Small intestine (tissue), 7 donors: ENCODE measurements at regions not wholly inside any gene's neighbourhood (a gene's known extent, or its start where the extent isn't known, plus 50 kb on each side); places are given as distances from the start of the nearest gene placed in this dataset.

Experiments used
- DNase-seq, 2 donors: peaks; one replicate each; pipeline versions ENCODE4 v3.0.0 to v3.0.0-alpha.2; 2013
- FAIRE-seq: peaks from 2 replicates; lab custom pipeline; 2012; peaks lifted over from hg19 to GRCh38; lab: Jason Lieb, UNC
- H3K27ac ChIP-seq, 3 donors: one replicate each; pipeline ENCODE4 v1.5.1; 2013; ENCODE audit warnings: low read length in 2 of 3, mild to moderate bottlenecking in 2 of 3, control low read depth in 1 of 3, inconsistent platforms in 1 of 3, low read depth in 1 of 3, moderate library complexity in 1 of 3
- H3K27me3 ChIP-seq, 3 donors: one replicate each; pipeline ENCODE4 v1.6.1; 2013; ENCODE audit warnings: low read length in 3 of 3, inconsistent platforms in 1 of 3; ENCODE audit not compliant: control insufficient read depth in 3 of 3, insufficient read depth in 3 of 3
- H3K36me3 ChIP-seq, 3 donors: one replicate each; pipeline ENCODE4 v1.6.1; 2013; ENCODE audit warnings: low read length in 3 of 3, inconsistent platforms in 1 of 3, low read depth in 1 of 3, mild to moderate bottlenecking in 1 of 3, moderate library complexity in 1 of 3; ENCODE audit not compliant: control insufficient read depth in 3 of 3, insufficient read depth in 2 of 3
- H3K4me1 ChIP-seq, 3 donors: one replicate each; pipeline ENCODE4 v1.6.1; 2013; ENCODE audit warnings: low read length in 2 of 3, inconsistent platforms in 1 of 3, low read depth in 1 of 3, mild to moderate bottlenecking in 1 of 3, moderate library complexity in 1 of 3; ENCODE audit not compliant: control insufficient read depth in 3 of 3, insufficient read depth in 2 of 3
- H3K4me3 ChIP-seq, 3 donors: one replicate each; pipeline ENCODE4 v1.5.1; 2013; ENCODE audit warnings: low read length in 3 of 3, control low read depth in 1 of 3, inconsistent platforms in 1 of 3, low read depth in 1 of 3, mild to moderate bottlenecking in 1 of 3, moderate library complexity in 1 of 3
- H3K9me3 ChIP-seq, 2 donors: one replicate each; pipeline ENCODE4 v1.6.1; 2013; ENCODE audit warnings: low read depth in 1 of 2, low read length in 1 of 2; ENCODE audit not compliant: control insufficient read depth in 2 of 2, insufficient read depth in 1 of 2
- WGBS, 3 donors: extraction: QIAGEN DNeasy Blood & Tissue Kit; methylation state at CpG; one replicate each; pipeline ENCODE4 v1.1.7; 2013; 5-methylcytosine and 5-hydroxymethylcytosine counted together
- donor health status: healthy with polysubstance abuse.
- donor health status: control.
- donor health status: control.
- donor health status: Bipolar disorder and iron deficiency.
- donor health status: healthy.

GRCh38 chr3:132973441-132973840 lies 64.8 kb upstream of the TMEM108 start:
- H3K27ac ChIP-seq = no peak overlapping the region
- 84 to 87% (median 86%) methylated on average over 5 of the region's 5 CpGs for WGBS, 3 donors
- H3K27me3 ChIP-seq = no peaks in the 10 kb centered on the region
- H3K9me3 ChIP-seq = no peaks in the 10 kb centered on the region
- H3K4me1 ChIP-seq = no peaks in the 10 kb centered on the region
- DNase-seq (no peak), FAIRE-seq (no peak)
- H3K4me3 ChIP-seq = no peak overlapping the region
- H3K36me3 ChIP-seq = no peaks in the 10 kb centered on the region

GRCh38 chr3:132972333-132972732 lies 65.9 kb upstream of the TMEM108 start:
- no peak for FAIRE-seq

GRCh38 chr3:132966374-132966773 lies 71.8 kb upstream of the TMEM108 start:
- no peaks in the 10 kb centered on the region for H3K4me1 ChIP-seq
- DNase-seq = no peak
- 51 to 66% (median 61%) methylated on average over 2 of the region's 2 CpGs for WGBS, 3 donors
- no peak overlapping the region for H3K4me3 ChIP-seq
- no peaks in the 10 kb centered on the region for H3K9me3 ChIP-seq
- no peak overlapping the region for H3K27ac ChIP-seq
- FAIRE-seq = no peak
- H3K27me3 ChIP-seq = no peaks in the 10 kb centered on the region
- no peaks in the 10 kb centered on the region for H3K36me3 ChIP-seq

More at GRCh38 chr3:132972333-132972732, 65.9 kb upstream of the TMEM108 start:
- Histone ChIP-seq H3K27ac (no peak overlapping the region), H3K9me3 (no peaks in the 10 kb centered on the region), H3K36me3 (no peaks in the 10 kb centered on the region), H3K4me3 (no peak overlapping the region), H3K4me1 (no peaks in the 10 kb centered on the region), H3K27me3 (no peaks in the 10 kb centered on the region)
- DNase-seq = no peak

GRCh38 chr3:132964266-132964665 lies 73.9 kb upstream of the TMEM108 start:
- WGBS, 3 donors = 24 to 36% (median 29%) methylated on average over 3 of the region's 3 CpGs
- no peak overlapping the region for H3K4me3 ChIP-seq
- no peak for FAIRE-seq

GRCh38 chr3:132963786-132964185 lies 74.4 kb upstream of the TMEM108 start:
- no peak for FAIRE-seq
- H3K4me1 ChIP-seq = no peaks in the 10 kb centered on the region
- no peaks in the 10 kb centered on the region for H3K36me3 ChIP-seq
- DNase-seq = no peak
- no peak overlapping the region for H3K4me3 ChIP-seq
- H3K9me3 ChIP-seq = no peaks in the 10 kb centered on the region
- H3K27me3 ChIP-seq = no peaks in the 10 kb centered on the region
- no peak overlapping the region for H3K27ac ChIP-seq
- WGBS, 3 donors = 42 to 59% (median 49%) methylated on average over 2 of the region's 2 CpGs

More at GRCh38 chr3:132964266-132964665, 73.9 kb upstream of the TMEM108 start:
- Histone ChIP-seq H3K4me1 (no peaks in the 10 kb centered on the region), H3K36me3 (no peaks in the 10 kb centered on the region), H3K9me3 (no peaks in the 10 kb centered on the region), H3K27ac (no peak overlapping the region), H3K27me3 (no peaks in the 10 kb centered on the region)
- DNase-seq = no peak

- WGBS, 3 donors = 62 to 88% (median 78%) methylated on average over 1 of the region's 1 CpG
- DNase-seq (no peak), FAIRE-seq (no peak)
- H3K27ac ChIP-seq = no peak overlapping the region
- no peaks in the 10 kb centered on the region for H3K4me1 ChIP-seq
- no peak overlapping the region for H3K4me3 ChIP-seq
- no peaks in the 10 kb centered on the region for H3K9me3 ChIP-seq
- H3K36me3 ChIP-seq = no peaks in the 10 kb centered on the region
- no peaks in the 10 kb centered on the region for H3K27me3 ChIP-seq
Measured at GRCh38 chr3:132961991-132962390, 76.2 kb upstream of the TMEM108 start.

GRCh38 chr3:132953683-132954082 lies 84.5 kb upstream of the TMEM108 start:
- WGBS, 3 donors = 67 to 84% (median 78%) methylated on average over 1 of the region's 1 CpG
- no peaks in the 10 kb centered on the region for H3K4me1 ChIP-seq
- no peak overlapping the region for H3K4me3 ChIP-seq
- no peaks in the 10 kb centered on the region for H3K27me3 ChIP-seq
- H3K27ac ChIP-seq = no peak overlapping the region
- no peaks in the 10 kb centered on the region for H3K36me3 ChIP-seq
- no peaks in the 10 kb centered on the region for H3K9me3 ChIP-seq
- no peak for DNase-seq
- no peak for FAIRE-seq

GRCh38 chr3:132927896-132928295 lies 110.3 kb upstream of the TMEM108 start:
- WGBS, 3 donors = 81 to 91% (median 83%) methylated on average over 1 of the region's 1 CpG
- Histone ChIP-seq H3K36me3 (no peaks in the 10 kb centered on the region), H3K4me1 (no peaks in the 10 kb centered on the region), H3K27ac (no peak overlapping the region), H3K4me3 (no peak overlapping the region), H3K27me3 (no peaks in the 10 kb centered on the region), H3K9me3 (no peaks in the 10 kb centered on the region)
- DNase-seq (no peak), FAIRE-seq (no peak)

GRCh38 chr3:132926098-132926497 lies 112.1 kb upstream of the TMEM108 start:
- no peak overlapping the region for H3K27ac ChIP-seq
- no peak for FAIRE-seq
- H3K9me3 ChIP-seq = no peaks in the 10 kb centered on the region
- no peaks in the 10 kb centered on the region for H3K36me3 ChIP-seq
- WGBS, 3 donors = 65 to 81% (median 73%) methylated on average over 2 of the region's 2 CpGs
- DNase-seq = no peak
- no peaks in the 10 kb centered on the region for H3K27me3 ChIP-seq
- H3K4me1 ChIP-seq = no peaks in the 10 kb centered on the region
- H3K4me3 ChIP-seq = no peak overlapping the region
